GM23338 (cell line): ENCODE measurements at regions not wholly inside any gene's neighbourhood (a gene's known extent, or its start where the extent isn't known, plus 50 kb on each side); places are given as distances from the start of the nearest gene placed in this dataset.

Source experiments
- EZH2 ChIP-seq: fragments of 200-600 bp; sonication (generic); IDR thresholded peaks from one replicate; pipeline ENCODE4 v1.8.0; 2017; ENCODE audit warnings: antibody characterized with exemption, mild to moderate bottlenecking, low read depth; ENCODE audit not compliant: unreplicated experiment
- POLR2AphosphoS5 ChIP-seq: IDR thresholded peaks from 2 replicates; pipeline ENCODE4 v1.6.1; 2016; ENCODE audit warnings: antibody characterized with exemption, low read depth
- ZNF114 ChIP-seq: fragments of 250-450 bp; sonication (Bioruptor Pico); IDR thresholded peaks from 2 replicates; pipeline ENCODE4 v1.5.0; 2020; ENCODE audit warnings: mild to moderate bottlenecking, moderate library complexity
- TF ChIP-seq, protein P1 (sequence below), 2 experiments: fragments of 200-600 bp in 1 of 2; sonication (generic) in 1 of 2; conservative IDR thresholded peaks; 2 replicates each; pipeline versions ENCODE4 v1.5.1 to v1.6.1; 2016 to 2017; ENCODE audit warnings: antibody characterized with exemption in 2 of 2, low read depth in 2 of 2, mild to moderate bottlenecking in 2 of 2, moderate library complexity in 1 of 2
- TF ChIP-seq, protein P2 (sequence below): fragments of 250-450 bp; sonication (Bioruptor Pico); IDR thresholded peaks from 2 replicates; pipeline ENCODE4 v1.5.0; 2020; ENCODE audit warnings: mild to moderate bottlenecking, moderate library complexity

DNA sequence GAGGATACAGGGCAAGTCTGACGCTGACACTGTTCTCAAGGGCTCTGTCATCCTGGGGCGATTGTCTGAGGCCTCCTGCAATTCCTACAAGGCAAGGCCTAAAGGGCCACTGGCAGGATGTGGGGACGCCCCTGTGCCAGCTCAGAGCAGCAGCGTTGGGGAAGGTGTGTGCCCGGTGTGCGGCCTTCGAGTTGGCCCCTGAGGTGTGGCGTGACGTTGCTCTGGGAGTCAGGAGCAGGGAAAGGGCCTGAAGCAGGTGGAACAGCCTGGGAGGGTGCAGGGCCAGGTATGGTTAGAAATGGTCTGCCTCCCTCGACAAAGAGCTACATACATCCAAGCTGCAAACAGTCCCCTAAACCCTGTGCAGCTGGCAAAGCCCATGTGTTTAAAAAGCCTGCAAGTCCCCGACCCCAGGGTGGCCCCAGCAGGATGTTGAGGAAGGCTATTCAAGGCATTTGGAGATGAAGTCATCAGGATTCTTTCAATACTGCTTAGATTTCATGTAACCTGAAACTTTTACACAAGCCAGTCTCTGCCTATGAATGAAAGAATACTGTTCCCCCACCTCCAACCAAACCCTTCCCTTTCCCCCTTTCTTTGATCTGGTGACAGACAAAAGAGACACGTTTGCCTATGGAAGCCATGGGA is 142.5 kb upstream of the TNS3 start:
- TF ChIP-seq, protein P1, sequence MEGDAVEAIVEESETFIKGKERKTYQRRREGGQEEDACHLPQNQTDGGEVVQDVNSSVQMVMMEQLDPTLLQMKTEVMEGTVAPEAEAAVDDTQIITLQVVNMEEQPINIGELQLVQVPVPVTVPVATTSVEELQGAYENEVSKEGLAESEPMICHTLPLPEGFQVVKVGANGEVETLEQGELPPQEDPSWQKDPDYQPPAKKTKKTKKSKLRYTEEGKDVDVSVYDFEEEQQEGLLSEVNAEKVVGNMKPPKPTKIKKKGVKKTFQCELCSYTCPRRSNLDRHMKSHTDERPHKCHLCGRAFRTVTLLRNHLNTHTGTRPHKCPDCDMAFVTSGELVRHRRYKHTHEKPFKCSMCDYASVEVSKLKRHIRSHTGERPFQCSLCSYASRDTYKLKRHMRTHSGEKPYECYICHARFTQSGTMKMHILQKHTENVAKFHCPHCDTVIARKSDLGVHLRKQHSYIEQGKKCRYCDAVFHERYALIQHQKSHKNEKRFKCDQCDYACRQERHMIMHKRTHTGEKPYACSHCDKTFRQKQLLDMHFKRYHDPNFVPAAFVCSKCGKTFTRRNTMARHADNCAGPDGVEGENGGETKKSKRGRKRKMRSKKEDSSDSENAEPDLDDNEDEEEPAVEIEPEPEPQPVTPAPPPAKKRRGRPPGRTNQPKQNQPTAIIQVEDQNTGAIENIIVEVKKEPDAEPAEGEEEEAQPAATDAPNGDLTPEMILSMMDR (conservative IDR thresholded peaks at IDR 0.05; ENCODE audit: low read depth in 2 of 2) = no peak
- TF ChIP-seq ZNF114 (CRISPR knock-in tag) (no peak), EZH2 (no peak), POLR2AphosphoS5 (no peak)
- TF ChIP-seq, protein P2, sequence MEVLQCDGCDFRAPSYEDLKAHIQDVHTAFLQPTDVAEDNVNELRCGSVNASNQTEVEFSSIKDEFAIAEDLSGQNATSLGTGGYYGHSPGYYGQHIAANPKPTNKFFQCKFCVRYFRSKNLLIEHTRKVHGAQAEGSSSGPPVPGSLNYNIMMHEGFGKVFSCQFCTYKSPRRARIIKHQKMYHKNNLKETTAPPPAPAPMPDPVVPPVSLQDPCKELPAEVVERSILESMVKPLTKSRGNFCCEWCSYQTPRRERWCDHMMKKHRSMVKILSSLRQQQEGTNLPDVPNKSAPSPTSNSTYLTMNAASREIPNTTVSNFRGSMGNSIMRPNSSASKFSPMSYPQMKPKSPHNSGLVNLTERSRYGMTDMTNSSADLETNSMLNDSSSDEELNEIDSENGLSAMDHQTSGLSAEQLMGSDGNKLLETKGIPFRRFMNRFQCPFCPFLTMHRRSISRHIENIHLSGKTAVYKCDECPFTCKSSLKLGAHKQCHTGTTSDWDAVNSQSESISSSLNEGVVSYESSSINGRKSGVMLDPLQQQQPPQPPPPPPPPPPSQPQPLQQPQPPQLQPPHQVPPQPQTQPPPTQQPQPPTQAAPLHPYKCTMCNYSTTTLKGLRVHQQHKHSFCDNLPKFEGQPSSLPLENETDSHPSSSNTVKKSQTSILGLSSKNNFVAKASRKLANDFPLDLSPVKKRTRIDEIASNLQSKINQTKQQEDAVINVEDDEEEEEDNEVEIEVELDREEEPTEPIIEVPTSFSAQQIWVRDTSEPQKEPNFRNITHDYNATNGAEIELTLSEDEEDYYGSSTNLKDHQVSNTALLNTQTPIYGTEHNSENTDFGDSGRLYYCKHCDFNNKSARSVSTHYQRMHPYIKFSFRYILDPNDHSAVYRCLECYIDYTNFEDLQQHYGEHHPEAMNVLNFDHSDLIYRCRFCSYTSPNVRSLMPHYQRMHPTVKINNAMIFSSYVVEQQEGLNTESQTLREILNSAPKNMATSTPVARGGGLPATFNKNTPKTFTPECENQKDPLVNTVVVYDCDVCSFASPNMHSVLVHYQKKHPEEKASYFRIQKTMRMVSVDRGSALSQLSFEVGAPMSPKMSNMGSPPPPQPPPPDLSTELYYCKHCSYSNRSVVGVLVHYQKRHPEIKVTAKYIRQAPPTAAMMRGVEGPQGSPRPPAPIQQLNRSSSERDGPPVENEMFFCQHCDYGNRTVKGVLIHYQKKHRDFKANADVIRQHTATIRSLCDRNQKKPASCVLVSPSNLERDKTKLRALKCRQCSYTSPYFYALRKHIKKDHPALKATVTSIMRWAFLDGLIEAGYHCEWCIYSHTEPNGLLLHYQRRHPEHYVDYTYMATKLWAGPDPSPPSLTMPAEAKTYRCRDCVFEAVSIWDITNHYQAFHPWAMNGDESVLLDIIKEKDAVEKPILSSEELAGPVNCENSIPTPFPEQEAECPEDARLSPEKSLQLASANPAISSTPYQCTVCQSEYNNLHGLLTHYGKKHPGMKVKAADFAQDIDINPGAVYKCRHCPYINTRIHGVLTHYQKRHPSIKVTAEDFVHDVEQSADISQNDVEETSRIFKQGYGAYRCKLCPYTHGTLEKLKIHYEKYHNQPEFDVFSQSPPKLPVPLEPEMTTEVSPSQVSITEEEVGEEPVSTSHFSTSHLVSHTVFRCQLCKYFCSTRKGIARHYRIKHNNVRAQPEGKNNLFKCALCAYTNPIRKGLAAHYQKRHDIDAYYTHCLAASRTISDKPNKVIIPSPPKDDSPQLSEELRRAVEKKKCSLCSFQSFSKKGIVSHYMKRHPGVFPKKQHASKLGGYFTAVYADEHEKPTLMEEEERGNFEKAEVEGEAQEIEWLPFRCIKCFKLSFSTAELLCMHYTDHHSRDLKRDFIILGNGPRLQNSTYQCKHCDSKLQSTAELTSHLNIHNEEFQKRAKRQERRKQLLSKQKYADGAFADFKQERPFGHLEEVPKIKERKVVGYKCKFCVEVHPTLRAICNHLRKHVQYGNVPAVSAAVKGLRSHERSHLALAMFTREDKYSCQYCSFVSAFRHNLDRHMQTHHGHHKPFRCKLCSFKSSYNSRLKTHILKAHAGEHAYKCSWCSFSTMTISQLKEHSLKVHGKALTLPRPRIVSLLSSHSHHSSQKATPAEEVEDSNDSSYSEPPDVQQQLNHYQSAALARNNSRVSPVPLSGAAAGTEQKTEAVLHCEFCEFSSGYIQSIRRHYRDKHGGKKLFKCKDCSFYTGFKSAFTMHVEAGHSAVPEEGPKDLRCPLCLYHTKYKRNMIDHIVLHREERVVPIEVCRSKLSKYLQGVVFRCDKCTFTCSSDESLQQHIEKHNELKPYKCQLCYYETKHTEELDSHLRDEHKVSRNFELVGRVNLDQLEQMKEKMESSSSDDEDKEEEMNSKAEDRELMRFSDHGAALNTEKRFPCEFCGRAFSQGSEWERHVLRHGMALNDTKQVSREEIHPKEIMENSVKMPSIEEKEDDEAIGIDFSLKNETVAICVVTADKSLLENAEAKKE (CRISPR knock-in tag) = no peak
